HG02571 (cell line): ENCODE measurements at regions not wholly inside any gene's neighbourhood (a gene's known extent, or its start where the extent isn't known, plus 50 kb on each side); places are given as distances from the start of the nearest gene placed in this dataset.

Experiments used
- ATAC-seq: cut with Tn5 transposase; IDR thresholded peaks from one replicate; pipeline ENCODE4 v1.9.1; 2021; ENCODE audit warnings: mild to moderate bottlenecking, moderate library complexity; ENCODE audit not compliant: unreplicated experiment

- ATAC-seq: no peak
Measured at GRCh38 chr17:45679426-45679825, 104.7 kb upstream of the CRHR1 start.

GRCh38 chr17:45680360-45680759 lies 103.8 kb upstream of the CRHR1 start:
- no peak for ATAC-seq

GRCh38 chr17:45681706-45682105 lies 102.4 kb upstream of the CRHR1 start:
- no peak for ATAC-seq

GRCh38 chr17:45686250-45686649 lies 97.9 kb upstream of the CRHR1 start:
- no peak for ATAC-seq

- no peak for ATAC-seq
Measured at GRCh38 chr17:45687594-45687993, 96.5 kb upstream of the CRHR1 start.

GRCh38 chr17:45688353-45688752 lies 95.8 kb upstream of the CRHR1 start:
- ATAC-seq: no peak

- no peak for ATAC-seq
Measured at GRCh38 chr17:45688820-45689219, 95.3 kb upstream of the CRHR1 start.

GRCh38 chr17:45689451-45689850 lies 94.7 kb upstream of the CRHR1 start:
- ATAC-seq: no peak

- no peak for ATAC-seq
Measured at GRCh38 chr17:45690625-45691275, 93.4 kb upstream of the CRHR1 start.

GRCh38 chr17:45692661-45693060 lies 91.5 kb upstream of the CRHR1 start:
- ATAC-seq: no peak

- ATAC-seq: no peak
Measured at GRCh38 chr17:45693792-45694191, 90.3 kb upstream of the CRHR1 start.

GRCh38 chr17:45696442-45696841 lies 87.7 kb upstream of the CRHR1 start:
- ATAC-seq: no peak

GRCh38 chr17:45697076-45697475 lies 87.0 kb upstream of the CRHR1 start:
- ATAC-seq: no peak

- ATAC-seq: no peak
Measured at GRCh38 chr17:45700171-45701090, 83.7 kb upstream of the CRHR1 start.

GRCh38 chr17:45702666-45703266 lies 81.4 kb upstream of the CRHR1 start:
- no peak for ATAC-seq

- no peak for ATAC-seq
Measured at GRCh38 chr17:45703348-45703747, 80.8 kb upstream of the CRHR1 start.

GRCh38 chr17:45703806-45704205 lies 80.3 kb upstream of the CRHR1 start:
- ATAC-seq: no peak

GRCh38 chr17:45704251-45704650 lies 79.9 kb upstream of the CRHR1 start:
- ATAC-seq: no peak

- no peak for ATAC-seq
Measured at GRCh38 chr17:45705123-45706009, 78.8 kb upstream of the CRHR1 start.

- ATAC-seq: no peak
Measured at GRCh38 chr17:45706033-45706432, 78.1 kb upstream of the CRHR1 start.
